ENCODE measurements at regions not wholly inside any gene's neighbourhood (a gene's known extent, or its start where the extent isn't known, plus 50 kb on each side); places are given as distances from the start of the nearest gene placed in this dataset.
"Not testable (repeated sequence)": the region's sequence is repeated elsewhere in the genome, so short reads cannot be mapped to it uniquely, and the experiment has no call there.

GRCh38 chr3:74000725-74001124 lies 376.0 kb upstream of the PDZRN3 start:
- TF ChIP-seq CTCF (IDR thresholded peaks at IDR 0.05; ENCODE audit: low read depth, low read length, missing control alignments) = no peak
- no peak for DNase-seq
- no peaks in the 10 kb centered on the region for H3K36me3 ChIP-seq (replicated peaks)
- in situ Hi-C loops (cut with HindIII; ENCODE audit: low pct_ligation_motif_present, low sequenced_read_pairs) = no loop called here
- H3K27me3 ChIP-seq (replicated peaks) = no peaks in the 10 kb centered on the region
- H3K4me3 ChIP-seq (ENCODE audit: low read depth, low read length) = no peak overlapping the region
- no peak overlapping the region for H3K27ac ChIP-seq

DNA sequence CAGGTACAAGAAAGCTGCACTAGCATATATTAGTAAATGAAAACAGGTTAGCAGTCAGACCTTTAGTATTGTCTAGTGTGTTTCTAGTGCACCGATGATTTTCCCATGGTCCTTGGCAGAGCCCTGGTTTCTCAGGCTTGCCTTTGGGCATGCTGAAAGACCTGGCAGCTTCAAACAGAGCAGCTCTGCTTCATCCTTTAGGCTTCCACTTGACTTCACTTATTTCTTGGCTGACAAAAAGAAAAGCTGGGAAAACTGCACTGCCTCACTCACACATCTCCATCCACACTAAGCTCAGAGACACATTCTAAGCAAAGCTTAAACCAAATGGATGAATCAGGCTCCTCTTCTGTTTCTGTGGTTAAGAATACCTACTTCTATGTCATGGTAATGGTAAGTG lies 374.8 kb upstream of the PDZRN3 start:
- TF ChIP-seq CTCF (IDR thresholded peaks at IDR 0.05; ENCODE audit: low read depth, low read length, missing control alignments) = no peak
- Histone ChIP-seq H3K27ac (no peak overlapping the region), H3K36me3 (replicated peaks) (no peaks in the 10 kb centered on the region), H3K27me3 (replicated peaks) (no peaks in the 10 kb centered on the region), H3K4me3 (ENCODE audit: low read depth, low read length) (no peak overlapping the region)
- in situ Hi-C loops (cut with HindIII; ENCODE audit: low pct_ligation_motif_present, low sequenced_read_pairs) = no loop called here
- no peak for DNase-seq

- H3K4me3 ChIP-seq (ENCODE audit: low read depth, low read length); H3K27me3 ChIP-seq (replicated peaks); H3K27ac ChIP-seq; in situ Hi-C loops (cut with HindIII; ENCODE audit: low pct_ligation_motif_present, low sequenced_read_pairs); DNase-seq; H3K36me3 ChIP-seq (replicated peaks): not testable (repeated sequence)
Measured at GRCh38 chr3:73990691-73991090, 365.9 kb upstream of the PDZRN3 start.

GRCh38 chr3:73966733-73967132 lies 342.0 kb upstream of the PDZRN3 start:
- no peaks in the 10 kb centered on the region for H3K36me3 ChIP-seq (replicated peaks)
- no peak overlapping the region for H3K4me3 ChIP-seq (ENCODE audit: low read depth, low read length)
- in situ Hi-C loops (cut with HindIII; ENCODE audit: low pct_ligation_motif_present, low sequenced_read_pairs) = no loop called here
- H3K27me3 ChIP-seq (replicated peaks) = no peaks in the 10 kb centered on the region
- H3K27ac ChIP-seq = no peak overlapping the region
- TF ChIP-seq CTCF (IDR thresholded peaks at IDR 0.05; ENCODE audit: low read depth, low read length, missing control alignments) = no peak
- no peak for DNase-seq

GRCh38 chr3:73964818-73965217 lies 340.1 kb upstream of the PDZRN3 start:
- Histone ChIP-seq H3K27me3 (replicated peaks) (no peaks in the 10 kb centered on the region), H3K27ac (no peak overlapping the region), H3K36me3 (replicated peaks) (no peaks in the 10 kb centered on the region), H3K4me3 (ENCODE audit: low read depth, low read length) (no peak overlapping the region)
- no peak for TF ChIP-seq CTCF (IDR thresholded peaks at IDR 0.05; ENCODE audit: low read depth, low read length, missing control alignments)
- in situ Hi-C loops (cut with HindIII; ENCODE audit: low pct_ligation_motif_present, low sequenced_read_pairs) = no loop called here
- no peak for DNase-seq

DNA sequence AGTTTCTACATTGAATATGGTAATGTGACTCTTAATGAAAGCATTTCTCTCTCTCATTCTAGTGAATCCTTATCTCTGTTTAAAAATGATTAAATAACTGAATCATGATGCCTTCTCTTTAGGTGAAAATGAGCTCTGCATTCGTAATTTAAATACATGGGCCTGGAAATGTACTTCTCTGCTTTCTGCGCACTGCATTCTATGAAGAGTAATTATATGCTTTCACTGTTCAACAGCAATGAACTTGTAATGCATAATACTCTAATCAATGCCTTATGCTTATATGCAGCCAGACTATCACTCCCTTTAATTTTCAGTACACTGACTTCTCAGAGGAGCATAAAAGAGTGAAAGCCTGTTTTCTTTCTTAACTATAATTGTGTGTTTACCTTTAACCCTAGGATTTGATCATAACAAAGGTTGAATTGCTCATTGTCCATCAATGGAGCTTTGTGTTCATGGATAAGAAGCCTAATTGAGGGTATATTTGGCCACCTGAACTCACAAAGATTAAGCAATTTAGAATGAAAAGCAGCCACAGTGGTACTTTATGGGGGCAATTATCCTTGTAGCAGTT lies 330.8 kb upstream of the PDZRN3 start:
- Histone ChIP-seq H3K27ac (no peak overlapping the region), H3K27me3 (replicated peaks) (no peaks in the 10 kb centered on the region), H3K4me3 (ENCODE audit: low read depth, low read length) (no peak overlapping the region), H3K36me3 (replicated peaks) (no peaks in the 10 kb centered on the region)
- TF ChIP-seq CTCF (IDR thresholded peaks at IDR 0.05; ENCODE audit: low read depth, low read length, missing control alignments) = no peak
- in situ Hi-C loops (cut with HindIII; ENCODE audit: low pct_ligation_motif_present, low sequenced_read_pairs) = no loop called here
- no peak for DNase-seq

Measured in brain microvascular endothelial cell (primary cell).